Suprapubic skin (tissue), 3 donors: ENCODE measurements at regions not wholly inside any gene's neighbourhood (a gene's known extent, or its start where the extent isn't known, plus 50 kb on each side); places are given as distances from the start of the nearest gene placed in this dataset.

Experiments
- POLR2A ChIP-seq, 2 donors: fragments of 450-650 bp; IDR thresholded peaks; one replicate each; pipeline ENCODE4 v1.6.1; 2017; ENCODE audit warnings: antibody characterized with exemption in 2 of 2, mild to moderate bottlenecking in 2 of 2, moderate library complexity in 2 of 2
- TF ChIP-seq, protein P1 (sequence below), 2 donors: fragments of 200-600 bp in 1 of 2; fragments of 450-650 bp in 1 of 2; sonication (generic) in 1 of 2; IDR thresholded peaks; one replicate each; pipeline ENCODE4 v1.5.1; 2016 to 2019; ENCODE audit warnings: antibody characterized with exemption in 2 of 2, mild to moderate bottlenecking in 1 of 2, moderate library complexity in 1 of 2

DNA sequence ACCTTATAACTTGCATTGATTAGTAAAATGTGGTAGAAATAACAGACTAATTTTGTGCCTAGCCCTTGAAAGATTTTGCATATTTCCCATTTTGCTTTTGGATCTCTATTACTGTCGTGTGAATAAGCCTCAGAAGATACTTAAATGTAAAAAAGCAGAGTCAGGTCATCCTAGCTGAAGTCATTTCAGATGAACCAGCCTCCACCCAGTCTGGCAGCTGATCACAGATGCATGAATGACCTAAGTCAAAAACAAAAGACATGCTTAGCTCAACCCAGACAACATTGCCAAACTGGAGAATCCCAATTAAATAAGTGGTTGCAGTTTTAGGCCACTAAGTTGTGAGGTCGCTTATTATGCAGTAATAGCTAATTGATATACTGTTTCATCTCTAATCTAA lies 349.9 kb downstream of the C12orf50 start:
- TF ChIP-seq, protein P1, sequence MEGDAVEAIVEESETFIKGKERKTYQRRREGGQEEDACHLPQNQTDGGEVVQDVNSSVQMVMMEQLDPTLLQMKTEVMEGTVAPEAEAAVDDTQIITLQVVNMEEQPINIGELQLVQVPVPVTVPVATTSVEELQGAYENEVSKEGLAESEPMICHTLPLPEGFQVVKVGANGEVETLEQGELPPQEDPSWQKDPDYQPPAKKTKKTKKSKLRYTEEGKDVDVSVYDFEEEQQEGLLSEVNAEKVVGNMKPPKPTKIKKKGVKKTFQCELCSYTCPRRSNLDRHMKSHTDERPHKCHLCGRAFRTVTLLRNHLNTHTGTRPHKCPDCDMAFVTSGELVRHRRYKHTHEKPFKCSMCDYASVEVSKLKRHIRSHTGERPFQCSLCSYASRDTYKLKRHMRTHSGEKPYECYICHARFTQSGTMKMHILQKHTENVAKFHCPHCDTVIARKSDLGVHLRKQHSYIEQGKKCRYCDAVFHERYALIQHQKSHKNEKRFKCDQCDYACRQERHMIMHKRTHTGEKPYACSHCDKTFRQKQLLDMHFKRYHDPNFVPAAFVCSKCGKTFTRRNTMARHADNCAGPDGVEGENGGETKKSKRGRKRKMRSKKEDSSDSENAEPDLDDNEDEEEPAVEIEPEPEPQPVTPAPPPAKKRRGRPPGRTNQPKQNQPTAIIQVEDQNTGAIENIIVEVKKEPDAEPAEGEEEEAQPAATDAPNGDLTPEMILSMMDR (IDR thresholded peaks at IDR 0.05): no peak
- TF ChIP-seq POLR2A (IDR thresholded peaks at IDR 0.05): no peak
